ENCODE measurements at regions not wholly inside any gene's neighbourhood (a gene's known extent, or its start where the extent isn't known, plus 50 kb on each side); places are given as distances from the start of the nearest gene placed in this dataset.

GRCh38 chr16:6274351-6274750 lies 1058.3 kb upstream of the RBFOX1 start:
- Histone ChIP-seq H3K9ac (ENCODE audit: low read depth in 1 of 2, low read length in 2 of 2) (no peak overlapping the region), H3K27ac (ENCODE audit: low read depth in 2 of 2, low read length in 2 of 2) (no peak overlapping the region), H3K27me3 (ENCODE audit: control insufficient read depth in 2 of 2, insufficient read depth in 2 of 2, low read length in 2 of 2) (no peaks in the 10 kb centered on the region), H3K4me3 (ENCODE audit: low read length in 2 of 2) (no peak overlapping the region), H3K4me1 (ENCODE audit: control insufficient read depth in 2 of 2, insufficient read depth in 2 of 2, low read length in 2 of 2) (no peaks in the 10 kb centered on the region), H3K9me3 (ENCODE audit: control insufficient read depth in 2 of 2, low read length in 2 of 2) (no peaks in the 10 kb centered on the region), H3K36me3 (ENCODE audit: control insufficient read depth in 2 of 2, insufficient read depth in 2 of 2, low read length in 2 of 2) (no peaks in the 10 kb centered on the region)

- Histone ChIP-seq H3K36me3 (ENCODE audit: control insufficient read depth in 2 of 2, insufficient read depth in 2 of 2, low read length in 2 of 2) (no peaks in the 10 kb centered on the region), H3K9me3 (ENCODE audit: control insufficient read depth in 2 of 2, low read length in 2 of 2) (no peaks in the 10 kb centered on the region), H3K4me3 (ENCODE audit: low read length in 2 of 2) (no peak overlapping the region), H3K4me1 (ENCODE audit: control insufficient read depth in 2 of 2, insufficient read depth in 2 of 2, low read length in 2 of 2) (no peaks in the 10 kb centered on the region), H3K27me3 (ENCODE audit: control insufficient read depth in 2 of 2, insufficient read depth in 2 of 2, low read length in 2 of 2) (no peaks in the 10 kb centered on the region), H3K9ac (ENCODE audit: low read depth in 1 of 2, low read length in 2 of 2) (no peak overlapping the region), H3K27ac (ENCODE audit: low read depth in 2 of 2, low read length in 2 of 2) (no peak overlapping the region)
These were observed 1065.0 kb upstream of the RBFOX1 start for GRCh38 chr16:6267682-6268081.

- H3K4me3 ChIP-seq (ENCODE audit: low read length in 2 of 2), result no peak overlapping the region
- no peaks in the 10 kb centered on the region for H3K36me3 ChIP-seq (ENCODE audit: control insufficient read depth in 2 of 2, insufficient read depth in 2 of 2, low read length in 2 of 2)
- no peaks in the 10 kb centered on the region for H3K9me3 ChIP-seq (ENCODE audit: control insufficient read depth in 2 of 2, low read length in 2 of 2)
- H3K4me1 ChIP-seq (ENCODE audit: control insufficient read depth in 2 of 2, insufficient read depth in 2 of 2, low read length in 2 of 2), result no peaks in the 10 kb centered on the region
- no peak overlapping the region for H3K9ac ChIP-seq (ENCODE audit: low read depth in 1 of 2, low read length in 2 of 2)
- no peak overlapping the region for H3K27ac ChIP-seq (ENCODE audit: low read depth in 2 of 2, low read length in 2 of 2)
- no peaks in the 10 kb centered on the region for H3K27me3 ChIP-seq (ENCODE audit: control insufficient read depth in 2 of 2, insufficient read depth in 2 of 2, low read length in 2 of 2)
These were observed 1065.9 kb upstream of the RBFOX1 start for GRCh38 chr16:6266703-6267102.

- Histone ChIP-seq H3K4me1 (ENCODE audit: control insufficient read depth in 2 of 2, insufficient read depth in 2 of 2, low read length in 2 of 2) (no peaks in the 10 kb centered on the region), H3K36me3 (ENCODE audit: control insufficient read depth in 2 of 2, insufficient read depth in 2 of 2, low read length in 2 of 2) (no peaks in the 10 kb centered on the region), H3K9ac (ENCODE audit: low read depth in 1 of 2, low read length in 2 of 2) (no peak overlapping the region), H3K27me3 (ENCODE audit: control insufficient read depth in 2 of 2, insufficient read depth in 2 of 2, low read length in 2 of 2) (no peaks in the 10 kb centered on the region), H3K27ac (ENCODE audit: low read depth in 2 of 2, low read length in 2 of 2) (no peak overlapping the region), H3K9me3 (ENCODE audit: control insufficient read depth in 2 of 2, low read length in 2 of 2) (no peaks in the 10 kb centered on the region), H3K4me3 (ENCODE audit: low read length in 2 of 2) (no peak overlapping the region)
These were observed 1066.7 kb upstream of the RBFOX1 start for GRCh38 chr16:6265968-6266367.

GRCh38 chr16:6258056-6258455 lies 1074.6 kb upstream of the RBFOX1 start:
- no peaks in the 10 kb centered on the region for H3K27me3 ChIP-seq (ENCODE audit: control insufficient read depth in 2 of 2, insufficient read depth in 2 of 2, low read length in 2 of 2)
- H3K4me1 ChIP-seq (ENCODE audit: control insufficient read depth in 2 of 2, insufficient read depth in 2 of 2, low read length in 2 of 2), result no peaks in the 10 kb centered on the region
- H3K36me3 ChIP-seq (ENCODE audit: control insufficient read depth in 2 of 2, insufficient read depth in 2 of 2, low read length in 2 of 2), result no peaks in the 10 kb centered on the region
- H3K9ac ChIP-seq (ENCODE audit: low read depth in 1 of 2, low read length in 2 of 2), result no peak overlapping the region
- H3K4me3 ChIP-seq (ENCODE audit: low read length in 2 of 2), result no peak overlapping the region
- no peak overlapping the region for H3K27ac ChIP-seq (ENCODE audit: low read depth in 2 of 2, low read length in 2 of 2)
- peaks cover 0 to 2% of the 10 kb centered on the region in 2 donors for H3K9me3 ChIP-seq (ENCODE audit: control insufficient read depth in 2 of 2, low read length in 2 of 2)

- Histone ChIP-seq H3K36me3 (ENCODE audit: control insufficient read depth in 2 of 2, insufficient read depth in 2 of 2, low read length in 2 of 2) (no peaks in the 10 kb centered on the region), H3K9ac (ENCODE audit: low read depth in 1 of 2, low read length in 2 of 2) (no peak overlapping the region), H3K4me3 (ENCODE audit: low read length in 2 of 2) (no peak overlapping the region), H3K27ac (ENCODE audit: low read depth in 2 of 2, low read length in 2 of 2) (no peak overlapping the region), H3K9me3 (ENCODE audit: control insufficient read depth in 2 of 2, low read length in 2 of 2) (peaks cover 0 to 2% of the 10 kb centered on the region in 2 donors), H3K4me1 (ENCODE audit: control insufficient read depth in 2 of 2, insufficient read depth in 2 of 2, low read length in 2 of 2) (no peaks in the 10 kb centered on the region), H3K27me3 (ENCODE audit: control insufficient read depth in 2 of 2, insufficient read depth in 2 of 2, low read length in 2 of 2) (no peaks in the 10 kb centered on the region)
These were observed 1080.1 kb upstream of the RBFOX1 start for GRCh38 chr16:6252541-6252940.

- H3K27me3 ChIP-seq (ENCODE audit: control insufficient read depth in 2 of 2, insufficient read depth in 2 of 2, low read length in 2 of 2), result no peaks in the 10 kb centered on the region
- no peaks in the 10 kb centered on the region for H3K36me3 ChIP-seq (ENCODE audit: control insufficient read depth in 2 of 2, insufficient read depth in 2 of 2, low read length in 2 of 2)
- H3K4me1 ChIP-seq (ENCODE audit: control insufficient read depth in 2 of 2, insufficient read depth in 2 of 2, low read length in 2 of 2), result no peaks in the 10 kb centered on the region
- no peak overlapping the region for H3K4me3 ChIP-seq (ENCODE audit: low read length in 2 of 2)
- H3K9ac ChIP-seq (ENCODE audit: low read depth in 1 of 2, low read length in 2 of 2), result no peak overlapping the region
- H3K27ac ChIP-seq (ENCODE audit: low read depth in 2 of 2, low read length in 2 of 2), result no peak overlapping the region
- H3K9me3 ChIP-seq (ENCODE audit: control insufficient read depth in 2 of 2, low read length in 2 of 2), result peaks cover 0 to 2% of the 10 kb centered on the region in 2 donors
These were observed 1082.1 kb upstream of the RBFOX1 start for GRCh38 chr16:6250511-6250910.

- H3K4me3 ChIP-seq (ENCODE audit: low read length in 2 of 2), result no peak overlapping the region
- H3K4me1 ChIP-seq (ENCODE audit: control insufficient read depth in 2 of 2, insufficient read depth in 2 of 2, low read length in 2 of 2), result no peaks in the 10 kb centered on the region
- no peaks in the 10 kb centered on the region for H3K36me3 ChIP-seq (ENCODE audit: control insufficient read depth in 2 of 2, insufficient read depth in 2 of 2, low read length in 2 of 2)
- H3K9ac ChIP-seq (ENCODE audit: low read depth in 1 of 2, low read length in 2 of 2), result no peak overlapping the region
- H3K27ac ChIP-seq (ENCODE audit: low read depth in 2 of 2, low read length in 2 of 2), result no peak overlapping the region
- H3K9me3 ChIP-seq (ENCODE audit: control insufficient read depth in 2 of 2, low read length in 2 of 2), result peaks cover 0 to 2% of the 10 kb centered on the region in 2 donors
- H3K27me3 ChIP-seq (ENCODE audit: control insufficient read depth in 2 of 2, insufficient read depth in 2 of 2, low read length in 2 of 2), result no peaks in the 10 kb centered on the region
These were observed 1082.8 kb upstream of the RBFOX1 start for GRCh38 chr16:6249863-6250262.

- Histone ChIP-seq H3K27ac (ENCODE audit: low read depth in 2 of 2, low read length in 2 of 2) (no peak overlapping the region), H3K4me3 (ENCODE audit: low read length in 2 of 2) (no peak overlapping the region), H3K4me1 (ENCODE audit: control insufficient read depth in 2 of 2, insufficient read depth in 2 of 2, low read length in 2 of 2) (no peaks in the 10 kb centered on the region), H3K36me3 (ENCODE audit: control insufficient read depth in 2 of 2, insufficient read depth in 2 of 2, low read length in 2 of 2) (no peaks in the 10 kb centered on the region), H3K9ac (ENCODE audit: low read depth in 1 of 2, low read length in 2 of 2) (no peak overlapping the region), H3K27me3 (ENCODE audit: control insufficient read depth in 2 of 2, insufficient read depth in 2 of 2, low read length in 2 of 2) (no peaks in the 10 kb centered on the region), H3K9me3 (ENCODE audit: control insufficient read depth in 2 of 2, low read length in 2 of 2) (peaks cover 0 to 1% of the 10 kb centered on the region in 2 donors)
These were observed 1084.4 kb upstream of the RBFOX1 start for GRCh38 chr16:6248199-6248598.

- H3K4me1 ChIP-seq (ENCODE audit: control insufficient read depth in 2 of 2, insufficient read depth in 2 of 2, low read length in 2 of 2), result no peaks in the 10 kb centered on the region
- H3K36me3 ChIP-seq (ENCODE audit: control insufficient read depth in 2 of 2, insufficient read depth in 2 of 2, low read length in 2 of 2), result no peaks in the 10 kb centered on the region
- H3K4me3 ChIP-seq (ENCODE audit: low read length in 2 of 2), result no peak overlapping the region
- no peaks in the 10 kb centered on the region for H3K27me3 ChIP-seq (ENCODE audit: control insufficient read depth in 2 of 2, insufficient read depth in 2 of 2, low read length in 2 of 2)
- no peak overlapping the region for H3K27ac ChIP-seq (ENCODE audit: low read depth in 2 of 2, low read length in 2 of 2)
- no peaks in the 10 kb centered on the region for H3K9me3 ChIP-seq (ENCODE audit: control insufficient read depth in 2 of 2, low read length in 2 of 2)
- no peak overlapping the region for H3K9ac ChIP-seq (ENCODE audit: low read depth in 1 of 2, low read length in 2 of 2)
These were observed 1084.9 kb upstream of the RBFOX1 start for GRCh38 chr16:6247775-6248174.

- no peaks in the 10 kb centered on the region for H3K36me3 ChIP-seq (ENCODE audit: control insufficient read depth in 2 of 2, insufficient read depth in 2 of 2, low read length in 2 of 2)
- no peak overlapping the region for H3K27ac ChIP-seq (ENCODE audit: low read depth in 2 of 2, low read length in 2 of 2)
- no peaks in the 10 kb centered on the region for H3K9me3 ChIP-seq (ENCODE audit: control insufficient read depth in 2 of 2, low read length in 2 of 2)
- no peak overlapping the region for H3K9ac ChIP-seq (ENCODE audit: low read depth in 1 of 2, low read length in 2 of 2)
- no peak overlapping the region for H3K4me3 ChIP-seq (ENCODE audit: low read length in 2 of 2)
- no peaks in the 10 kb centered on the region for H3K27me3 ChIP-seq (ENCODE audit: control insufficient read depth in 2 of 2, insufficient read depth in 2 of 2, low read length in 2 of 2)
- no peaks in the 10 kb centered on the region for H3K4me1 ChIP-seq (ENCODE audit: control insufficient read depth in 2 of 2, insufficient read depth in 2 of 2, low read length in 2 of 2)
These were observed 1085.5 kb upstream of the RBFOX1 start for GRCh38 chr16:6247150-6247549.
